SH-SY5Y (cell line): ENCODE measurements at regions not wholly inside any gene's neighbourhood (a gene's known extent, or its start where the extent isn't known, plus 50 kb on each side); places are given as distances from the start of the nearest gene placed in this dataset.

Experiments
- GATA2 ChIP-seq: IDR thresholded peaks from 2 replicates; pipeline ENCODE4 v1.6.1; 2011; ENCODE audit warnings: mild to moderate bottlenecking, low read depth, low read length
- GATA3 ChIP-seq: IDR thresholded peaks from 2 replicates; pipeline ENCODE4 v1.6.1; 2011; ENCODE audit warnings: low read depth, mild to moderate bottlenecking, low read length, moderate library complexity

- peak; percentile 52 for TF ChIP-seq GATA2
- TF ChIP-seq GATA3 = no peak
These were observed 1252.1 kb upstream of the ADGRL4 start for GRCh38 chr1:80258659-80259058.
